HepG2 (cell line): ENCODE measurements at regions not wholly inside any gene's neighbourhood (a gene's known extent, or its start where the extent isn't known, plus 50 kb on each side); places are given as distances from the start of the nearest gene placed in this dataset.

Experiments
- ATAC-seq: fragments of 200-7000 bp; cut with Tn5 transposase; 3 replicates; pipeline ENCODE4 v1.9.1; 2020; ENCODE audit warnings: mild to moderate bottlenecking, moderate library complexity
- BruUV-seq: library from RNA; stranded (reverse); fragments of 400-500 nt; replicated peaks from 2 replicates; lab custom pipeline; 2021; lab: Mats Ljungman, UMichigan
- CTCF ChIA-PET: fragments of 300-600 bp; formaldehyde crosslinking; extraction: SDS; loops from one replicate; lab custom pipeline; 2021; ENCODE audit warnings: low total read pairs, inconsistent platforms, low intra/inter-chr PET ratio; lab: Yijun Ruan, JAX
- POLR2A ChIA-PET: fragments of 350-600 bp; sonication (Branson Sonifier 250); formaldehyde crosslinking; loops from one replicate; lab custom pipeline; 2020; ENCODE audit warnings: antibody characterized with exemption, inconsistent platforms; lab: Yijun Ruan, JAX
- DNase-seq: peaks from one replicate; pipeline ENCODE4 v3.0.0-alpha.2; 2015; ENCODE audit warnings: low spot score
- FAIRE-seq: peaks from 3 replicates; lab custom pipeline; 2011; peaks lifted over from hg19 to GRCh38; lab: Jason Lieb, UNC
- H2AFZ ChIP-seq: one replicate; pipeline ENCODE4 v1.6.1; 2011; ENCODE audit warnings: low read length, inconsistent platforms
- H3K27ac ChIP-seq: fragments of 300-600 bp; 3 replicates; pipeline ENCODE4 v1.8.0; 2011; ENCODE audit warnings: mixed run types, mild to moderate bottlenecking, mixed read lengths, low read length, inconsistent platforms; ENCODE audit not compliant: insufficient read depth; ENCODE audit errors: extremely low read length
- H3K27me3 ChIP-seq, 2 experiments: fragments of 200-600 bp in 1 of 2; 2 replicates in 1 of 2; 3 replicates in 1 of 2; pipeline versions ENCODE4 v1.6.0 to v1.8.0; 2011; ENCODE audit warnings: low read length in 2 of 2, mild to moderate bottlenecking in 2 of 2, moderate library complexity in 2 of 2, inconsistent platforms in 1 of 2; ENCODE audit not compliant: insufficient read depth in 2 of 2, control insufficient read depth in 1 of 2
- H3K36me3 ChIP-seq, 2 experiments: fragments of 200-600 bp in 1 of 2; replicated peaks in 1 of 2; 2 replicates in 1 of 2; 3 replicates in 1 of 2; pipeline versions ENCODE4 v1.5.1 to v1.8.0; 2011; ENCODE audit warnings: low read length in 2 of 2, inconsistent platforms in 1 of 2; ENCODE audit not compliant: insufficient read depth in 2 of 2, control insufficient read depth in 1 of 2
- H3K4me1 ChIP-seq: 2 replicates; pipeline ENCODE4 v1.5.1; 2012; ENCODE audit warnings: low read length, inconsistent platforms; ENCODE audit not compliant: insufficient read depth
- H3K4me2 ChIP-seq: 2 replicates; pipeline ENCODE4 v1.6.0; 2011; ENCODE audit warnings: low read depth, low read length, inconsistent platforms
- H3K4me3 ChIP-seq, 3 experiments: fragments of 200-600 bp in 1 of 3; sonication (generic), shearing (Covaris generic) in 1 of 3; replicated peaks in 1 of 3; 2 replicates each; pipeline ENCODE4 v1.5.1; 2011 to 2016; ENCODE audit warnings: low read length in 3 of 3, inconsistent platforms in 2 of 3, low read depth in 2 of 3, mild to moderate bottlenecking in 2 of 3, control low read depth in 1 of 3, mixed read lengths in 1 of 3; ENCODE audit not compliant: insufficient read depth in 1 of 3
- H3K79me2 ChIP-seq: one replicate; pipeline ENCODE4 v1.6.1; 2011; ENCODE audit warnings: low read length, inconsistent platforms; ENCODE audit not compliant: insufficient read depth
- H3K9ac ChIP-seq: 2 replicates; pipeline ENCODE4 v1.6.0; 2011; ENCODE audit warnings: mild to moderate bottlenecking, low read depth, low read length, inconsistent platforms; ENCODE audit not compliant: insufficient read depth
- H3K9me3 ChIP-seq: 2 replicates; pipeline ENCODE4 v1.5.1; 2012; ENCODE audit warnings: mild to moderate bottlenecking, low read length
- H4K20me1 ChIP-seq: 2 replicates; pipeline ENCODE4 v1.6.0; 2011; ENCODE audit warnings: inconsistent platforms, mild to moderate bottlenecking, low read length, moderate library complexity; ENCODE audit not compliant: insufficient read depth
- ATF1 ChIP-seq: IDR thresholded peaks from 2 replicates; pipeline ENCODE4 v1.6.1; 2016; ENCODE audit warnings: mild to moderate bottlenecking, control low read depth
- HNF4G ChIP-seq, 2 experiments: sonication (generic) in 1 of 2; formaldehyde crosslinking in 1 of 2; IDR thresholded peaks; 2 replicates each; pipeline versions ENCODE4 v1.4.0 to v1.6.1; 2011 to 2020; ENCODE audit warnings: borderline replicate concordance in 2 of 2, low read depth in 2 of 2, mild to moderate bottlenecking in 2 of 2, low read length in 1 of 2, missing genetic modification reagents in 1 of 2, moderate library complexity in 1 of 2
- KDM1A ChIP-seq: IDR thresholded peaks from 2 replicates; pipeline ENCODE4 v1.6.1; 2016; ENCODE audit warnings: missing compliant biosample characterization
- MIER3 ChIP-seq: IDR thresholded peaks from 2 replicates; pipeline ENCODE4 v1.6.1; 2016; ENCODE audit warnings: missing compliant biosample characterization, borderline replicate concordance
- NFATC3 ChIP-seq: sonication (generic); formaldehyde crosslinking; IDR thresholded peaks from 2 replicates; pipeline ENCODE4 v1.5.1; 2020; ENCODE audit warnings: mild to moderate bottlenecking, missing genetic modification reagents
- REXO4 ChIP-seq: sonication (generic); formaldehyde crosslinking; IDR thresholded peaks from 2 replicates; pipeline ENCODE4 v1.8.0; 2022; ENCODE audit warnings: missing genetic modification reagents, mild to moderate bottlenecking, borderline replicate concordance
- SIN3B ChIP-seq: fragments of 150-350 bp; IDR thresholded peaks from 2 replicates; pipeline ENCODE4 v1.6.1; 2014; ENCODE audit warnings: low read length
- ZNF768 ChIP-seq: sonication (generic); formaldehyde crosslinking; IDR thresholded peaks from 2 replicates; pipeline ENCODE4 v1.4.0; 2020; ENCODE audit warnings: missing genetic modification reagents
- WGBS: methylation state at CpG from one replicate; pipeline ENCODE4 v1.1.6; 2017; ENCODE audit warnings: low lambda C conversion rate; 5-methylcytosine and 5-hydroxymethylcytosine counted together
- in situ Hi-C: cut with HindIII; loops from 2 replicates; pipeline ENCODE4 v1.10.0; 2017; ENCODE audit warnings: low pct_unique_long_range_greater_than_20kb; ENCODE audit not compliant: extremely low pct_ligation_motif_present
- intact Hi-C: fragments of 100-400 bp; cut with micrococcal nuclease; formaldehyde crosslinking; loops from one replicate; pipeline ENCODE4 v1.10.0; 2022; ENCODE audit not compliant: unreplicated experiment
- TF ChIP-seq, protein P1 (sequence below): sonication (generic); formaldehyde crosslinking; IDR thresholded peaks from 2 replicates; pipeline ENCODE4 v1.5.0; 2020; ENCODE audit warnings: missing genetic modification reagents, mild to moderate bottlenecking, borderline replicate concordance

DNA sequence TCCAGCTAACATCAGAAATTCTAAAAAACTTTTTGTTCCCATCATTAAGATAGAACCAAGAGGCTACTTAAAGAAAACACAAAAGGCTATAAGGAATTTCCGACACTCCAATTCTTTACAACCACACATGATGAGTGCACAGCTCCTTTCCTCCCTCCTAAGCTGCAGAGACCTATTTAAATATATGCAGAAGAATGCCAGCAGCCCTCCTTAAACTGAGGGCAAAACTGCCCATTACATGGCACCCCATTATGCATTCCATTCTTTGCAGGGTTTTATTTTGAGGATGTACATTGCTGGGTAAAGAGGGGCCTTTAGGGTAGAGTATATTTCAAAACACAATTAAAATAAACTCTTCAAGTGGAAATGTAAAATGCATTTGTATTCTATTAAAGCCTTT, 502.9 kb downstream of the RASEF start:
- H2AFZ ChIP-seq = no peak overlapping the region
- peak overlapping the region; percentile 11; the same call in 1 of the 2 replicates for H3K4me2 ChIP-seq
- BruUV-seq = no TSS peak
- 92% methylated on average over 1 of the region's 1 CpG for WGBS
- FAIRE-seq = no peak
- peak; percentile 48; the same call in 2 of the 3 replicates for ATAC-seq
- no peak for DNase-seq
- peaks cover 11% of the 10 kb centered on the region for H3K9me3 ChIP-seq
- H3K27ac ChIP-seq = peak overlapping the region; percentile 48
- H3K36me3 ChIP-seq = no peaks in the 10 kb centered on the region
- POLR2A ChIA-PET = interaction anchor here (1.2 to 2.8 kb wide), 5 partner anchors 21 to 46 kb away, joined by 4 to 19 read pairs (median 8); no protein-coding TSS in a partner anchor
- H3K79me2 ChIP-seq = no peaks in the 10 kb centered on the region
- H3K27me3 ChIP-seq = no peaks in the 10 kb centered on the region
- intact Hi-C loops = loop anchor here (1.0 kb wide), 1 partner anchor 37 kb away; no protein-coding TSS in a partner anchor
- CTCF ChIA-PET = no interaction called here
- TF ChIP-seq SIN3B (no peak), MIER3 (CRISPR knock-in tag) (no peak), ATF1 (CRISPR knock-in tag) (no peak), KDM1A (no peak), ZNF768 (no peak), NFATC3 (CRISPR knock-in tag) (no peak), REXO4 (CRISPR knock-in tag) (no peak), HNF4G (IDR thresholded peaks at IDR 0.05; ENCODE audit: borderline replicate concordance, low read depth, low read length) (no peak), HNF4G (CRISPR knock-in tag; IDR thresholded peaks at IDR 0.05; ENCODE audit: borderline replicate concordance, low read depth) (no peak)
- TF ChIP-seq, protein P1, sequence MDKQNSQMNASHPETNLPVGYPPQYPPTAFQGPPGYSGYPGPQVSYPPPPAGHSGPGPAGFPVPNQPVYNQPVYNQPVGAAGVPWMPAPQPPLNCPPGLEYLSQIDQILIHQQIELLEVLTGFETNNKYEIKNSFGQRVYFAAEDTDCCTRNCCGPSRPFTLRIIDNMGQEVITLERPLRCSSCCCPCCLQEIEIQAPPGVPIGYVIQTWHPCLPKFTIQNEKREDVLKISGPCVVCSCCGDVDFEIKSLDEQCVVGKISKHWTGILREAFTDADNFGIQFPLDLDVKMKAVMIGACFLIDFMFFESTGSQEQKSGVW (CRISPR knock-in tag) = no peak
- in situ Hi-C loops = no loop called here
- H4K20me1 ChIP-seq = no peaks in the 10 kb centered on the region
- peaks cover 67% of the 10 kb centered on the region for H3K4me1 ChIP-seq
- no peak overlapping the region for H3K9ac ChIP-seq
- H3K4me3 ChIP-seq = no peak overlapping the region
